Naive thymus-derived CD4-positive, alpha-beta T cell (primary cell): ENCODE measurements at regions not wholly inside any gene's neighbourhood (a gene's known extent, or its start where the extent isn't known, plus 50 kb on each side); places are given as distances from the start of the nearest gene placed in this dataset.
"Not testable (repeated sequence)": the region's sequence is repeated elsewhere in the genome, so short reads cannot be mapped to it uniquely, and the experiment has no call there.

ENCODE experiments used
- ATAC-seq: fragments of 150-1000 bp; cut with Tn5 transposase; 2 replicates; pipeline ENCODE4 v1.10.0; 2021; ENCODE audit warnings: mild to moderate bottlenecking, moderate library complexity
- CTCF ChIA-PET: fragments of 350-600 bp; sonication (Branson Sonifier 250); formaldehyde crosslinking; loops from one replicate; lab custom pipeline; 2021; ENCODE audit warnings: antibody characterized with exemption; lab: Charles Lee
- POLR2A ChIA-PET: fragments of 350-600 bp; sonication (Branson Sonifier 250); formaldehyde crosslinking; loops from one replicate; lab custom pipeline; 2021; ENCODE audit warnings: antibody characterized with exemption, inconsistent platforms; lab: Charles Lee
- DNase-seq, 9 donors: peaks; one replicate each; pipeline versions ENCODE4 v3.0.0 to v3.0.0-alpha.2; 2020 to 2022; ENCODE audit warnings: mixed read lengths in 1 of 9
- H3K27ac ChIP-seq: one replicate; pipeline ENCODE4 v1.7.0; 2013; ENCODE audit warnings: mild to moderate bottlenecking, low read depth, low read length, moderate library complexity
- H3K27me3 ChIP-seq, 2 donors: one replicate each; pipeline ENCODE4 v1.7.0; 2013; ENCODE audit warnings: low read length in 2 of 2, mild to moderate bottlenecking in 2 of 2, moderate library complexity in 2 of 2; ENCODE audit not compliant: control insufficient read depth in 2 of 2, insufficient read depth in 2 of 2
- H3K36me3 ChIP-seq, 3 experiments: 1 replicate in 2 of 3; 2 replicates in 1 of 3; pipeline ENCODE4 v1.7.0; 2013; ENCODE audit warnings: low read length in 3 of 3, mild to moderate bottlenecking in 3 of 3, moderate library complexity in 1 of 3; ENCODE audit not compliant: insufficient read depth in 3 of 3, control insufficient read depth in 2 of 3
- H3K4me1 ChIP-seq, 2 donors: one replicate each; pipeline ENCODE4 v1.7.0; 2013; ENCODE audit warnings: low read length in 2 of 2, mild to moderate bottlenecking in 2 of 2, moderate library complexity in 1 of 2; ENCODE audit not compliant: control insufficient read depth in 2 of 2, insufficient read depth in 2 of 2
- H3K4me3 ChIP-seq: 2 replicates; pipeline ENCODE4 v1.7.0; 2013; ENCODE audit warnings: mild to moderate bottlenecking, low read length
- H3K9me3 ChIP-seq, 3 experiments: 1 replicate in 2 of 3; 2 replicates in 1 of 3; pipeline ENCODE4 v1.7.0; 2013; ENCODE audit warnings: low read length in 3 of 3; ENCODE audit not compliant: control insufficient read depth in 2 of 3
- H3K27ac Mint-ChIP-seq, 9 donors: one replicate each; pipeline ENCODE4 v1.8.0; 2020 to 2022; ENCODE audit warnings: mixed read lengths in 9 of 9, mild to moderate bottlenecking in 8 of 9, moderate library complexity in 5 of 9, inconsistent platforms in 2 of 9
- H3K27me3 Mint-ChIP-seq, 5 donors: one replicate each; pipeline ENCODE4 v1.8.0; 2021 to 2022; ENCODE audit warnings: mixed read lengths in 5 of 5, mild to moderate bottlenecking in 1 of 5
- H3K36me3 Mint-ChIP-seq, 5 donors: one replicate each; pipeline ENCODE4 v1.8.0; 2020 to 2022; ENCODE audit warnings: mixed read lengths in 5 of 5, mild to moderate bottlenecking in 3 of 5, inconsistent platforms in 1 of 5
- H3K4me1 Mint-ChIP-seq, 7 donors: one replicate each; pipeline ENCODE4 v1.8.0; 2020 to 2022; ENCODE audit warnings: mixed read lengths in 7 of 7, mild to moderate bottlenecking in 3 of 7, inconsistent platforms in 1 of 7
- H3K4me3 Mint-ChIP-seq, 10 donors: one replicate each; pipeline ENCODE4 v1.8.0; 2020 to 2022; ENCODE audit warnings: mild to moderate bottlenecking in 10 of 10, mixed read lengths in 10 of 10, moderate library complexity in 6 of 10, inconsistent platforms in 2 of 10
- H3K9me3 Mint-ChIP-seq, 11 donors: one replicate each; pipeline ENCODE4 v1.8.0; 2020 to 2022; ENCODE audit warnings: mixed read lengths in 11 of 11, mild to moderate bottlenecking in 4 of 11, inconsistent platforms in 1 of 11, moderate library complexity in 1 of 11
- intact Hi-C, 2 donors: fragments of 100-400 bp; cut with micrococcal nuclease; formaldehyde crosslinking; loops; one replicate each; pipeline ENCODE4 v1.15.1; 2023

DNA sequence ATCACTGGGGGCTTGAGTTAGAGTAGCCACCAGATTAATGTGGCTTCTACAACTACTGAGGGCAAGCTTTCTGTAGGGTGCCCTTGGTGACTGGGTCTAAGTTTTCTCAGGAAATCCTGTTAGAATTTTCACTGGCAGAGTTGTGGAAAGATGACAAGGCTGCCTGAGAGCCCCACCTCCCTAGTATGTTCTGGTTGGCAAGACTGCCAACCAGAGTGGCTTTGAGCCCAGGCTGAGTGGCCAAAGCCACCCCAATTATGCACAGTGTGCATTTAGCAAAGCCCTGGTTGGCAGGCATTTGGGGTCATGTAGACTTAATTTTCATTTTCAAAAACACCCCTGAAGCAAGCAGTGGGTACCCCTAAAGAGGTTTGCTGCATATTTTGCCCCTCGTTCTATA, 136.7 kb upstream of the HAPLN1 start:
- Mint-ChIP-seq H3K9me3 (peaks cover 0 to 6% (median 0%) of the 10 kb centered on the region in 11 donors), H3K4me3 (no peak overlapping the region), H3K36me3 (no peaks in the 10 kb centered on the region), H3K27me3 (peaks cover 0 to 16% (median 0%) of the 10 kb centered on the region in 5 donors), H3K27ac (no peak overlapping the region), H3K4me1 (no peaks in the 10 kb centered on the region)
- Histone ChIP-seq H3K36me3 (no peaks in the 10 kb centered on the region), H3K4me3 (no peak overlapping the region), H3K27me3 (no peaks in the 10 kb centered on the region), H3K4me1 (no peaks in the 10 kb centered on the region), H3K27ac (no peak overlapping the region), H3K9me3 (no peaks in the 10 kb centered on the region)
- ChIA-PET POLR2A (no interaction called here), CTCF (no interaction called here)
- intact Hi-C loops = no loop called here
- DNase-seq (no peak), ATAC-seq (no peak)

DNA sequence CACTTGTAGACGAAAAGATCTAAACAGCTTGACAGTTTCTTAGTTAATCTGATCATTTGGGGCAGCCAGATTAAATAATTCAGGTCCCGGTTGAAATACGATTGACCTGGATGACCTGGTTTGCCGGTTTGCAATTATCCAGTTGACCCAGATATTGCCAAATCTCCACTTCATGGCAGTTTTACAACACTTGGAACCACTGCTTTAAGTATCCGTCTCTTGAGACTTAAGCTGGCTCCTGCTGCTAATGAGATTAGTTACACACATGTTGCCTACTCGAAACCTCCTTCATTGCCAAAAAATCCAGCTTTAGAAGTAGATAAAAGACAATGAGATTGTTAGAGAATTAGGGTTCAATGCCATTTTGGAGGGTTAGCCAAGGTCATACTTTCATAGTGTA, 136.2 kb upstream of the HAPLN1 start:
- no peak overlapping the region for H3K4me3 Mint-ChIP-seq
- ChIA-PET CTCF (no interaction called here), POLR2A (no interaction called here)
- ATAC-seq (no peak), DNase-seq (no peak)
- Histone ChIP-seq H3K4me3 (no peak overlapping the region), H3K36me3 (no peaks in the 10 kb centered on the region), H3K4me1 (no peaks in the 10 kb centered on the region), H3K9me3 (no peaks in the 10 kb centered on the region), H3K27ac (no peak overlapping the region), H3K27me3 (no peaks in the 10 kb centered on the region)
- no peaks in the 10 kb centered on the region for H3K36me3 Mint-ChIP-seq
- no peak overlapping the region for H3K27ac Mint-ChIP-seq
- intact Hi-C loops = no loop called here
- peaks cover 0 to 16% (median 0%) of the 10 kb centered on the region in 5 donors for H3K27me3 Mint-ChIP-seq
- no peaks in the 10 kb centered on the region for H3K4me1 Mint-ChIP-seq
- peaks cover 0 to 6% (median 0%) of the 10 kb centered on the region in 11 donors for H3K9me3 Mint-ChIP-seq

DNA sequence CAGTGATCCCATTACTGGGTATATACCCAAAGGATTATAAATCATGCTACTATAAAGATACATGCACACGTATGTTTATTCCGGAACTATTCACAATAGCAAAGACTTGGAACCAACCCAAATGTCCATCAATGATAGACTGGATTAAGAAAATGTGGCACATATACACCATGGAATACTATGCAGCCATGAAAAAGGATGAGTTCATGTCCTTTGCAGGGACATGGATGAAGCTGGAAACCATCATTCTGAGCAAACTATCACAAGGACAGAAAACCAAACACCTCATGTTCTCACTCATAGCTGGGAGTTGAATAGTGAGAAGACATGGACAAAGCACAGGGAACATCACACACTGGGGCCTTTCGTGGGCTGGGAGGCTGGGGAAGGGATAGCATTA, 129.8 kb upstream of the HAPLN1 start:
- Mint-ChIP-seq H3K9me3 (peaks cover 0 to 14% (median 4%) of the 10 kb centered on the region in 11 donors), H3K4me1 (peaks cover 0 to 12% (median 0%) of the 10 kb centered on the region in 7 donors)
- H3K4me3 ChIP-seq, H3K4me1 ChIP-seq, H3K36me3 Mint-ChIP-seq, POLR2A ChIA-PET, DNase-seq, H3K36me3 ChIP-seq, H3K27ac Mint-ChIP-seq, H3K27me3 Mint-ChIP-seq, H3K27ac ChIP-seq, intact Hi-C loops, ATAC-seq, H3K27me3 ChIP-seq, H3K4me3 Mint-ChIP-seq, CTCF ChIA-PET, H3K9me3 ChIP-seq: not testable (repeated sequence)

GRCh38 chr5:83848941-83849340, 128.3 kb upstream of the HAPLN1 start:
- ChIA-PET POLR2A (no interaction called here), CTCF (no interaction called here)
- no peak overlapping the region for H3K4me3 Mint-ChIP-seq
- H3K27me3 ChIP-seq = no peaks in the 10 kb centered on the region
- no peak for DNase-seq
- no peaks in the 10 kb centered on the region for H3K9me3 ChIP-seq
- ATAC-seq = no peak
- H3K27ac Mint-ChIP-seq = no peak overlapping the region
- no peaks in the 10 kb centered on the region for H3K4me1 ChIP-seq
- no peak overlapping the region for H3K27ac ChIP-seq
- H3K4me3 ChIP-seq = no peak overlapping the region
- H3K4me1 Mint-ChIP-seq = peaks cover 0 to 22% (median 0%) of the 10 kb centered on the region in 7 donors
- no peaks in the 10 kb centered on the region for H3K36me3 ChIP-seq
- H3K36me3 Mint-ChIP-seq = peaks cover 0 to 4% (median 0%) of the 10 kb centered on the region in 5 donors
- H3K9me3 Mint-ChIP-seq = peaks cover 0 to 17% (median 4%) of the 10 kb centered on the region in 11 donors
- no peaks in the 10 kb centered on the region for H3K27me3 Mint-ChIP-seq
- intact Hi-C loops = no loop called here

DNA sequence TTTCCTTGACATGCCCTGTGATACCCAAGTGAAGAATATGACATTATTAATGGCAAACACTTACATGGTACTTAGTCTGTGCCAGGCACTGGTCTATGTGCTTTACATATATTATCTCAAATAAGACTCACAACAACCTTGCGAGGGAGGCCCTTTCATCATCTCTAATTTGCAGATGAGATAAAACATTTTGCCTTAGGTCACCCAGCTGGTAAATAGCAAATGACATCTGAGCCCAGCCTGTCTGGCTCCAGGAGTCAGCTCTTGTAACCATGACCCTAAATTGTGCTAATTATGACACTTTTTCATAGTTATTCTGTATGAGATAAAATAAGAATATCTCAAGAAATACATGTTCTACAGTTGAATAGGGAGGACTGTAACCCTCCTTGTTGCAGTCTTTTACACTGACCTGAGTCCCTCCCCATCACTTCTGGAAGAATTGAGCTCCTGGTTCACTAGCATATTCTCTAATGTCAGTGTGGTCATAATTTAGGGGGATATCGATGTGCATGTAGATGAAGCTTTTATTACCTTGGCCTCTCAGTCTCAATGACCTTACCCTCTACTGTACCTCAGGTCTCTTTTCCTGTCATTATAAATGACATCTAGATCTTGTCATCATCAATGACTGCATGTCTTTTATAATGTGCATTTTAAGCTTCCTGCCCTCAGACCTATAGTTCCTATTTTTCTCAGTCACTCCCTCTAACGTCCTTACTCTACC, 126.1 kb upstream of the HAPLN1 start:
- Mint-ChIP-seq H3K36me3 (peaks cover 0 to 4% (median 0%) of the 10 kb centered on the region in 5 donors), H3K27ac (no peak overlapping the region), H3K4me1 (peaks cover 0 to 23% (median 0%) of the 10 kb centered on the region in 7 donors), H3K27me3 (no peaks in the 10 kb centered on the region), H3K9me3 (peaks cover 0 to 20% (median 4%) of the 10 kb centered on the region in 11 donors), H3K4me3 (peak overlapping the region in 1 of 10 donors; percentile 0)
- ATAC-seq (no peak), DNase-seq (no peak)
- Histone ChIP-seq H3K36me3 (no peaks in the 10 kb centered on the region), H3K27ac (no peak overlapping the region), H3K4me3 (no peak overlapping the region), H3K9me3 (no peaks in the 10 kb centered on the region), H3K27me3 (no peaks in the 10 kb centered on the region), H3K4me1 (no peaks in the 10 kb centered on the region)
- intact Hi-C loops = no loop called here
- ChIA-PET POLR2A (no interaction called here), CTCF (no interaction called here)

DNA sequence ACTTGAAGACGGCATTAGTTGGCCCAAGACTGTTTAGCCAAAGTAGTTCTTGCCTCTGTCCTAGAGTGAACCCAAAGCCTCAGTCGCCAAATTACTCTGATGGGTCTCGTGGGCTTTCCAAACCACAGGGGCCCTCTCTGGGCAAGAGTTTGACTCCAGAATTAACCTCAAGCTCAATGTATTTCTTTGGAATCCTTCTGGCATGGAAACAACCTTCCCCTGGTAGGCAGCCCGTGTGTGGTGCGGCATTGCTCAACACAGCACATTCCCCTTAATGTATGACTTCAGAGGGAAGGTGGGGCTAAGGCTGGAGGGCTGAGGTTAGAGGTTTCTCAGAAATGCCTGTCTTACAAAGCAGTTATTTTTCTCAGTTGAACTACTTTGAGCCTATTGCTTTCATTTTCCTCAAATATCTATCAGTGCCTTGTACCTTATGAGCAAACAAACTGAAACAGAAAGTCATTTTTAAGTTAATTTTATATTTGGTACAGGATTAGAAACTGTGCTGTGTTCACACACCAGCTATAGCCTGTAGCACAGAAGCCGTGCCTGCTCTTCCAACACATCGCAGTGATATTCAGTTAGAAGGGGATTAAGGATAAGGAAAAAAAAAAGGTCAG, 123.9 kb upstream of the HAPLN1 start:
- H3K27ac ChIP-seq = no peak overlapping the region
- ChIA-PET POLR2A (interaction anchor here (0.6 kb wide), 1 partner anchor 27 kb away, joined by 5 read pairs; no protein-coding TSS in a partner anchor), CTCF (no interaction called here)
- intact Hi-C loops = no loop called here
- DNase-seq = peak in 1 of 9 donors; percentile 41
- Mint-ChIP-seq H3K4me1 (peaks cover 0 to 22% (median 0%) of the 10 kb centered on the region in 7 donors), H3K9me3 (peaks cover 0 to 12% (median 2%) of the 10 kb centered on the region in 11 donors), H3K36me3 (peaks cover 0 to 6% (median 0%) of the 10 kb centered on the region in 5 donors), H3K27ac (peak overlapping the region in 1 of 9 donors; percentile 85), H3K27me3 (no peaks in the 10 kb centered on the region), H3K4me3 (peak overlapping the region in 1 of 10 donors; percentile 78)
- ATAC-seq = peak; percentile 46
- no peaks in the 10 kb centered on the region for H3K36me3 ChIP-seq
- no peak overlapping the region for H3K4me3 ChIP-seq
- no peaks in the 10 kb centered on the region for H3K27me3 ChIP-seq
- no peaks in the 10 kb centered on the region for H3K4me1 ChIP-seq
- H3K9me3 ChIP-seq = no peaks in the 10 kb centered on the region
